Subcutaneous abdominal adipose tissue (tissue), 5 donors: ENCODE measurements at regions not wholly inside any gene's neighbourhood (a gene's known extent, or its start where the extent isn't known, plus 50 kb on each side); places are given as distances from the start of the nearest gene placed in this dataset.

Experiments used
- H3K27ac ChIP-seq: one replicate; pipeline ENCODE4 v1.7.0; 2013; ENCODE audit warnings: low read depth, mild to moderate bottlenecking, inconsistent platforms, low read length, moderate library complexity
- H3K27me3 ChIP-seq, 5 donors: one replicate each; pipeline ENCODE4 v1.7.0; 2013; ENCODE audit warnings: low read length in 5 of 5, inconsistent platforms in 1 of 5; ENCODE audit not compliant: control insufficient read depth in 5 of 5, insufficient read depth in 4 of 5
- H3K36me3 ChIP-seq, 5 donors: one replicate each; pipeline ENCODE4 v1.7.0; 2013; ENCODE audit warnings: low read length in 5 of 5; ENCODE audit not compliant: control insufficient read depth in 5 of 5, insufficient read depth in 5 of 5
- H3K4me1 ChIP-seq, 5 donors: one replicate each; pipeline ENCODE4 v1.7.0; 2013; ENCODE audit warnings: low read length in 5 of 5, mild to moderate bottlenecking in 3 of 5, moderate library complexity in 1 of 5; ENCODE audit not compliant: control insufficient read depth in 5 of 5, insufficient read depth in 5 of 5
- H3K4me3 ChIP-seq, 5 donors: one replicate each; pipeline ENCODE4 v1.7.0; 2013; ENCODE audit warnings: low read length in 5 of 5, low read depth in 1 of 5
- H3K9ac ChIP-seq, 5 donors: one replicate each; pipeline ENCODE4 v1.7.0; 2013; ENCODE audit warnings: low read length in 5 of 5, mild to moderate bottlenecking in 4 of 5, moderate library complexity in 3 of 5
- H3K9me3 ChIP-seq, 5 donors: one replicate each; pipeline ENCODE4 v1.7.0; 2013; ENCODE audit warnings: low read length in 5 of 5; ENCODE audit not compliant: control insufficient read depth in 5 of 5
- donor health status: healthy.
- donor health status: healthy.
- donor health status: healthy.
- donor health status: healthy.
- donor health status: healthy.

- no peaks in the 10 kb centered on the region for H3K36me3 ChIP-seq
- H3K4me3 ChIP-seq, result no peak overlapping the region
- H3K4me1 ChIP-seq, result peaks cover 0 to 8% (median 5%) of the 10 kb centered on the region in 5 donors
- no peaks in the 10 kb centered on the region for H3K9me3 ChIP-seq
- H3K9ac ChIP-seq, result no peak overlapping the region
- no peak overlapping the region for H3K27ac ChIP-seq
- H3K27me3 ChIP-seq, result peaks cover 0 to 7% (median 4%) of the 10 kb centered on the region in 5 donors
These were observed 52.0 kb upstream of the GRAMD1B start for GRCh38 chr11:123378096-123378495.

- H3K36me3 ChIP-seq, result no peaks in the 10 kb centered on the region
- no peak overlapping the region for H3K27ac ChIP-seq
- peaks cover 0 to 8% (median 5%) of the 10 kb centered on the region in 5 donors for H3K4me1 ChIP-seq
- no peak overlapping the region for H3K9ac ChIP-seq
- H3K27me3 ChIP-seq, result peaks cover 0 to 7% (median 4%) of the 10 kb centered on the region in 5 donors
- no peak overlapping the region for H3K4me3 ChIP-seq
- no peaks in the 10 kb centered on the region for H3K9me3 ChIP-seq
These were observed 52.7 kb upstream of the GRAMD1B start for GRCh38 chr11:123377355-123377754.

GRCh38 chr11:123375832-123376231 is 54.2 kb upstream of the GRAMD1B start:
- Histone ChIP-seq H3K36me3 (no peaks in the 10 kb centered on the region), H3K4me3 (no peak overlapping the region), H3K9me3 (no peaks in the 10 kb centered on the region), H3K9ac (no peak overlapping the region), H3K27me3 (peaks cover 0 to 7% (median 2%) of the 10 kb centered on the region in 5 donors), H3K4me1 (peaks cover 0 to 8% (median 5%) of the 10 kb centered on the region in 5 donors), H3K27ac (no peak overlapping the region)

GRCh38 chr11:123374622-123374968 is 55.5 kb upstream of the GRAMD1B start:
- peaks cover 0 to 7% (median 0%) of the 10 kb centered on the region in 5 donors for H3K27me3 ChIP-seq
- H3K9me3 ChIP-seq, result no peaks in the 10 kb centered on the region
- no peaks in the 10 kb centered on the region for H3K36me3 ChIP-seq
- no peak overlapping the region for H3K27ac ChIP-seq
- no peak overlapping the region for H3K4me3 ChIP-seq
- H3K9ac ChIP-seq, result no peak overlapping the region
- peaks cover 0 to 8% (median 5%) of the 10 kb centered on the region in 5 donors for H3K4me1 ChIP-seq

GRCh38 chr11:123373754-123374621 is 56.1 kb upstream of the GRAMD1B start:
- Histone ChIP-seq H3K4me3 (no peak overlapping the region), H3K4me1 (peaks cover 0 to 8% (median 5%) of the 10 kb centered on the region in 5 donors), H3K9ac (no peak overlapping the region), H3K27me3 (peaks cover 0 to 7% (median 0%) of the 10 kb centered on the region in 5 donors), H3K27ac (no peak overlapping the region), H3K36me3 (no peaks in the 10 kb centered on the region), H3K9me3 (no peaks in the 10 kb centered on the region)

GRCh38 chr11:123371506-123372297 is 58.4 kb upstream of the GRAMD1B start:
- peaks cover 0 to 8% (median 5%) of the 10 kb centered on the region in 5 donors for H3K4me1 ChIP-seq
- H3K27me3 ChIP-seq, result peaks cover 0 to 4% (median 3%) of the 10 kb centered on the region in 5 donors
- H3K27ac ChIP-seq, result no peak overlapping the region
- H3K36me3 ChIP-seq, result no peaks in the 10 kb centered on the region
- no peak overlapping the region for H3K9ac ChIP-seq
- H3K9me3 ChIP-seq, result no peaks in the 10 kb centered on the region
- no peak overlapping the region for H3K4me3 ChIP-seq

- Histone ChIP-seq H3K9ac (no peak overlapping the region), H3K27ac (no peak overlapping the region), H3K4me1 (peaks cover 0 to 15% (median 4%) of the 10 kb centered on the region in 5 donors), H3K27me3 (peaks cover 0 to 17% (median 4%) of the 10 kb centered on the region in 5 donors), H3K9me3 (no peaks in the 10 kb centered on the region), H3K4me3 (no peak overlapping the region), H3K36me3 (no peaks in the 10 kb centered on the region)
These were observed 63.1 kb upstream of the GRAMD1B start for GRCh38 chr11:123366924-123367323.

GRCh38 chr11:123365955-123366354 is 64.1 kb upstream of the GRAMD1B start:
- H3K9me3 ChIP-seq, result no peaks in the 10 kb centered on the region
- H3K9ac ChIP-seq, result no peak overlapping the region
- H3K27ac ChIP-seq, result no peak overlapping the region
- no peaks in the 10 kb centered on the region for H3K36me3 ChIP-seq
- H3K4me3 ChIP-seq, result no peak overlapping the region
- peaks cover 0 to 15% (median 4%) of the 10 kb centered on the region in 5 donors for H3K4me1 ChIP-seq
- H3K27me3 ChIP-seq, result peaks cover 0 to 24% (median 10%) of the 10 kb centered on the region in 5 donors

GRCh38 chr11:123364080-123364479 is 66.0 kb upstream of the GRAMD1B start:
- peaks cover 0 to 15% (median 4%) of the 10 kb centered on the region in 5 donors for H3K4me1 ChIP-seq
- H3K36me3 ChIP-seq, result no peaks in the 10 kb centered on the region
- peaks cover 2 to 27% (median 11%) of the 10 kb centered on the region in 5 donors for H3K27me3 ChIP-seq
- H3K9me3 ChIP-seq, result no peaks in the 10 kb centered on the region
- H3K9ac ChIP-seq, result no peak overlapping the region
- no peak overlapping the region for H3K4me3 ChIP-seq
- H3K27ac ChIP-seq, result no peak overlapping the region

GRCh38 chr11:123363556-123363955 is 66.5 kb upstream of the GRAMD1B start:
- Histone ChIP-seq H3K4me3 (no peak overlapping the region), H3K9ac (no peak overlapping the region), H3K27me3 (peaks cover 7 to 33% (median 16%) of the 10 kb centered on the region in 5 donors), H3K36me3 (no peaks in the 10 kb centered on the region), H3K27ac (no peak overlapping the region), H3K9me3 (no peaks in the 10 kb centered on the region), H3K4me1 (peaks cover 0 to 17% (median 6%) of the 10 kb centered on the region in 5 donors)
